ENCODE measurements at regions not wholly inside any gene's neighbourhood (a gene's known extent, or its start where the extent isn't known, plus 50 kb on each side); places are given as distances from the start of the nearest gene placed in this dataset.
A peak's percentile ranks its signal among the peaks of the same experiment; 100 is the strongest.

- DNase-seq (ENCODE audit: low read depth): no peak
These were observed 126.6 kb downstream of the C16orf95 start for GRCh38 chr16:87190288-87191230.

GRCh38 chr16:87192452-87193073 lies 124.6 kb downstream of the C16orf95 start:
- no peak for DNase-seq (ENCODE audit: low read depth)
- TF ChIP-seq CTCF (IDR thresholded peaks at IDR 0.05; ENCODE audit: insufficient read depth, low read depth, low read length, missing control alignments): no peak
- H3K4me3 ChIP-seq (ENCODE audit: low read length): no peak overlapping the region

More at GRCh38 chr16:87190288-87191230, 126.6 kb downstream of the C16orf95 start:
- H3K4me3 ChIP-seq (ENCODE audit: low read length): no peak overlapping the region
- peak; percentile 22 for TF ChIP-seq CTCF (IDR thresholded peaks at IDR 0.05; ENCODE audit: insufficient read depth, low read depth, low read length, missing control alignments)

- no peak overlapping the region for H3K4me3 ChIP-seq (ENCODE audit: low read length)
- no peak for DNase-seq (ENCODE audit: low read depth)
- no peak for TF ChIP-seq CTCF (IDR thresholded peaks at IDR 0.05; ENCODE audit: insufficient read depth, low read depth, low read length, missing control alignments)
These were observed 123.0 kb downstream of the C16orf95 start for GRCh38 chr16:87194172-87194571.

- no peak for TF ChIP-seq CTCF (IDR thresholded peaks at IDR 0.05; ENCODE audit: insufficient read depth, low read depth, low read length, missing control alignments)
- DNase-seq (ENCODE audit: low read depth): no peak
- H3K4me3 ChIP-seq (ENCODE audit: low read length): no peak overlapping the region
These were observed 122.0 kb downstream of the C16orf95 start for GRCh38 chr16:87195161-87195560.

- no peak for DNase-seq (ENCODE audit: low read depth)
- H3K4me3 ChIP-seq (ENCODE audit: low read length): no peak overlapping the region
- no peak for TF ChIP-seq CTCF (IDR thresholded peaks at IDR 0.05; ENCODE audit: insufficient read depth, low read depth, low read length, missing control alignments)
These were observed 121.0 kb downstream of the C16orf95 start for GRCh38 chr16:87196231-87196630.

- no peak for TF ChIP-seq CTCF (IDR thresholded peaks at IDR 0.05; ENCODE audit: insufficient read depth, low read depth, low read length, missing control alignments)
- H3K4me3 ChIP-seq (ENCODE audit: low read length): no peak overlapping the region
- no peak for DNase-seq (ENCODE audit: low read depth)
These were observed 120.5 kb downstream of the C16orf95 start for GRCh38 chr16:87196661-87197060.
